Activated CD4-positive, alpha-beta T cell treated with anti-CD3 and anti-CD28 coated beads for 36 hours (primary cell): ENCODE measurements at regions not wholly inside any gene's neighbourhood (a gene's known extent, or its start where the extent isn't known, plus 50 kb on each side); places are given as distances from the start of the nearest gene placed in this dataset.

Source experiments
- ATAC-seq: fragments of 200-7000 bp; cut with Tn5 transposase; one replicate; pipeline ENCODE4 v1.10.0; 2021; ENCODE audit warnings: mild to moderate bottlenecking, moderate library complexity
- CTCF ChIA-PET: fragments of 350-600 bp; sonication (Branson Sonifier 250); formaldehyde crosslinking; loops from one replicate; lab custom pipeline; 2021; ENCODE audit warnings: antibody characterized with exemption; lab: Charles Lee
- POLR2A ChIA-PET: fragments of 350-600 bp; sonication (Branson Sonifier 250); formaldehyde crosslinking; loops from one replicate; lab custom pipeline; 2021; ENCODE audit warnings: antibody characterized with exemption, inconsistent platforms; lab: Charles Lee
- DNase-seq: peaks from one replicate; pipeline ENCODE4 v3.0.0-alpha.2; 2020
- H3K27ac Mint-ChIP-seq: one replicate; pipeline ENCODE4 v1.8.0; 2021; ENCODE audit warnings: mixed read lengths
- H3K27me3 Mint-ChIP-seq: one replicate; pipeline ENCODE4 v1.8.0; 2021; ENCODE audit warnings: mixed read lengths
- H3K36me3 Mint-ChIP-seq: one replicate; pipeline ENCODE4 v1.8.0; 2021; ENCODE audit warnings: low read depth, mixed read lengths
- H3K4me1 Mint-ChIP-seq: one replicate; pipeline ENCODE4 v1.8.0; 2021; ENCODE audit warnings: mixed read lengths
- H3K4me3 Mint-ChIP-seq: one replicate; pipeline ENCODE4 v1.8.0; 2021; ENCODE audit warnings: mild to moderate bottlenecking, moderate library complexity, mixed read lengths
- H3K9me3 Mint-ChIP-seq: one replicate; pipeline ENCODE4 v1.8.0; 2021; ENCODE audit warnings: low read depth, mixed read lengths
- intact Hi-C, 2 experiments: fragments of 100-400 bp; cut with DNase I in 1 of 2; cut with micrococcal nuclease in 1 of 2; formaldehyde crosslinking; loops; one replicate each; pipeline versions ENCODE4 v1.14.2 to v1.15.1; 2022 to 2024; cut with DNase I, micrococcal nuclease

GRCh38 chr3:90031121-90031520, 923.7 kb downstream of the EPHA3 start:
- intact Hi-C loops: no loop called here
- CTCF ChIA-PET: no interaction called here
- H3K9me3 Mint-ChIP-seq: peaks cover 17% of the 10 kb centered on the region
- no peak overlapping the region for H3K27ac Mint-ChIP-seq
- no peak for ATAC-seq
- no peaks in the 10 kb centered on the region for H3K4me1 Mint-ChIP-seq
- no peak for DNase-seq
- no peaks in the 10 kb centered on the region for H3K27me3 Mint-ChIP-seq
- no peak overlapping the region for H3K4me3 Mint-ChIP-seq
- H3K36me3 Mint-ChIP-seq: no peaks in the 10 kb centered on the region
- POLR2A ChIA-PET: no interaction called here

GRCh38 chr3:90032980-90033641, 925.7 kb downstream of the EPHA3 start:
- no peak for ATAC-seq
- no peaks in the 10 kb centered on the region for H3K27me3 Mint-ChIP-seq
- H3K36me3 Mint-ChIP-seq: no peaks in the 10 kb centered on the region
- POLR2A ChIA-PET: no interaction called here
- CTCF ChIA-PET: no interaction called here
- peaks cover 19% of the 10 kb centered on the region for H3K9me3 Mint-ChIP-seq
- no peak for DNase-seq
- no peaks in the 10 kb centered on the region for H3K4me1 Mint-ChIP-seq
- no peak overlapping the region for H3K27ac Mint-ChIP-seq
- H3K4me3 Mint-ChIP-seq: no peak overlapping the region
- intact Hi-C loops: no loop called here

- H3K27ac Mint-ChIP-seq: no peak overlapping the region
- ChIA-PET CTCF (no interaction called here), POLR2A (no interaction called here)
- H3K4me3 Mint-ChIP-seq: no peak overlapping the region
- peaks cover 17% of the 10 kb centered on the region for H3K9me3 Mint-ChIP-seq
- intact Hi-C loops: no loop called here
- ATAC-seq (no peak), DNase-seq (no peak)
- no peaks in the 10 kb centered on the region for H3K36me3 Mint-ChIP-seq
- no peaks in the 10 kb centered on the region for H3K4me1 Mint-ChIP-seq
- H3K27me3 Mint-ChIP-seq: no peaks in the 10 kb centered on the region
Measured at GRCh38 chr3:90034038-90034437, 926.6 kb downstream of the EPHA3 start.

GRCh38 chr3:90035643-90036042, 928.2 kb downstream of the EPHA3 start:
- Mint-ChIP-seq H3K36me3 (no peaks in the 10 kb centered on the region), H3K4me1 (no peaks in the 10 kb centered on the region), H3K27me3 (no peaks in the 10 kb centered on the region), H3K9me3 (peaks cover 17% of the 10 kb centered on the region), H3K4me3 (no peak overlapping the region), H3K27ac (no peak overlapping the region)
- no peak for ATAC-seq
- intact Hi-C loops: no loop called here
- DNase-seq: no peak
- ChIA-PET POLR2A (no interaction called here), CTCF (no interaction called here)

- Mint-ChIP-seq H3K4me3 (no peak overlapping the region), H3K4me1 (no peaks in the 10 kb centered on the region), H3K27ac (no peak overlapping the region), H3K36me3 (no peaks in the 10 kb centered on the region), H3K9me3 (peaks cover 17% of the 10 kb centered on the region), H3K27me3 (no peaks in the 10 kb centered on the region)
- no peak for DNase-seq
- no peak for ATAC-seq
- ChIA-PET POLR2A (no interaction called here), CTCF (no interaction called here)
- intact Hi-C loops: no loop called here
Measured at GRCh38 chr3:90036939-90037469, 929.6 kb downstream of the EPHA3 start.

GRCh38 chr3:90039994-90040393, 932.6 kb downstream of the EPHA3 start:
- ChIA-PET POLR2A (no interaction called here), CTCF (no interaction called here)
- ATAC-seq: no peak
- H3K4me3 Mint-ChIP-seq: no peak overlapping the region
- no peaks in the 10 kb centered on the region for H3K4me1 Mint-ChIP-seq
- no peaks in the 10 kb centered on the region for H3K36me3 Mint-ChIP-seq
- intact Hi-C loops: no loop called here
- DNase-seq: no peak
- peaks cover 15% of the 10 kb centered on the region for H3K9me3 Mint-ChIP-seq
- no peaks in the 10 kb centered on the region for H3K27me3 Mint-ChIP-seq
- H3K27ac Mint-ChIP-seq: no peak overlapping the region

- no peak overlapping the region for H3K27ac Mint-ChIP-seq
- no peak for ATAC-seq
- H3K36me3 Mint-ChIP-seq: no peaks in the 10 kb centered on the region
- H3K4me1 Mint-ChIP-seq: no peaks in the 10 kb centered on the region
- intact Hi-C loops: no loop called here
- H3K9me3 Mint-ChIP-seq: peaks cover 12% of the 10 kb centered on the region
- H3K4me3 Mint-ChIP-seq: no peak overlapping the region
- no peak for DNase-seq
- H3K27me3 Mint-ChIP-seq: no peaks in the 10 kb centered on the region
- POLR2A ChIA-PET: no interaction called here
- CTCF ChIA-PET: no interaction called here
Measured at GRCh38 chr3:90040554-90040953, 933.1 kb downstream of the EPHA3 start.

GRCh38 chr3:90041995-90042394, 934.6 kb downstream of the EPHA3 start:
- no peak overlapping the region for H3K4me3 Mint-ChIP-seq
- H3K27ac Mint-ChIP-seq: no peak overlapping the region
- H3K9me3 Mint-ChIP-seq: peaks cover 17% of the 10 kb centered on the region
- no peaks in the 10 kb centered on the region for H3K36me3 Mint-ChIP-seq
- POLR2A ChIA-PET: no interaction called here
- H3K27me3 Mint-ChIP-seq: no peaks in the 10 kb centered on the region
- no peaks in the 10 kb centered on the region for H3K4me1 Mint-ChIP-seq
- intact Hi-C loops: no loop called here
- CTCF ChIA-PET: no interaction called here
- DNase-seq (no peak), ATAC-seq (no peak)

GRCh38 chr3:90043287-90043686, 935.9 kb downstream of the EPHA3 start:
- Mint-ChIP-seq H3K36me3 (no peaks in the 10 kb centered on the region), H3K4me1 (no peaks in the 10 kb centered on the region), H3K27ac (no peak overlapping the region), H3K27me3 (no peaks in the 10 kb centered on the region), H3K9me3 (peaks cover 14% of the 10 kb centered on the region), H3K4me3 (no peak overlapping the region)
- intact Hi-C loops: no loop called here
- DNase-seq (no peak), ATAC-seq (no peak)
- CTCF ChIA-PET: no interaction called here
- POLR2A ChIA-PET: no interaction called here

- ATAC-seq (no peak), DNase-seq (no peak)
- peaks cover 14% of the 10 kb centered on the region for H3K9me3 Mint-ChIP-seq
- H3K4me3 Mint-ChIP-seq: no peak overlapping the region
- H3K27ac Mint-ChIP-seq: no peak overlapping the region
- no peaks in the 10 kb centered on the region for H3K27me3 Mint-ChIP-seq
- no peaks in the 10 kb centered on the region for H3K4me1 Mint-ChIP-seq
- no peaks in the 10 kb centered on the region for H3K36me3 Mint-ChIP-seq
- intact Hi-C loops: no loop called here
- ChIA-PET POLR2A (no interaction called here), CTCF (no interaction called here)
Measured at GRCh38 chr3:90044084-90044816, 936.8 kb downstream of the EPHA3 start.

- Mint-ChIP-seq H3K27me3 (no peaks in the 10 kb centered on the region), H3K4me3 (no peak overlapping the region), H3K4me1 (no peaks in the 10 kb centered on the region), H3K27ac (no peak overlapping the region), H3K36me3 (no peaks in the 10 kb centered on the region), H3K9me3 (peaks cover 2% of the 10 kb centered on the region)
- ChIA-PET POLR2A (no interaction called here), CTCF (no interaction called here)
- intact Hi-C loops: no loop called here
- DNase-seq (no peak), ATAC-seq (no peak)
Measured at GRCh38 chr3:90052425-90052950, 945.1 kb downstream of the EPHA3 start.

- no peaks in the 10 kb centered on the region for H3K27me3 Mint-ChIP-seq
- intact Hi-C loops: no loop called here
- ATAC-seq (no peak), DNase-seq (no peak)
- no peaks in the 10 kb centered on the region for H3K36me3 Mint-ChIP-seq
- H3K4me1 Mint-ChIP-seq: no peaks in the 10 kb centered on the region
- ChIA-PET POLR2A (no interaction called here), CTCF (no interaction called here)
- peaks cover 2% of the 10 kb centered on the region for H3K9me3 Mint-ChIP-seq
- no peak overlapping the region for H3K4me3 Mint-ChIP-seq
- H3K27ac Mint-ChIP-seq: no peak overlapping the region
Measured at GRCh38 chr3:90054311-90054710, 946.9 kb downstream of the EPHA3 start.
